IMR-90 (cell line): ENCODE measurements at regions not wholly inside any gene's neighbourhood (a gene's known extent, or its start where the extent isn't known, plus 50 kb on each side); places are given as distances from the start of the nearest gene placed in this dataset.
"Not testable (repeated sequence)": the region's sequence is repeated elsewhere in the genome, so short reads cannot be mapped to it uniquely, and the experiment has no call there.

Experiments used
- ATAC-seq: fragments of 200-7000 bp; cut with Tn5 transposase; 2 replicates; pipeline ENCODE4 v1.9.1; 2020; ENCODE audit warnings: low read depth, mild to moderate bottlenecking, moderate library complexity
- BruUV-seq: library from RNA; stranded (reverse); fragments of 400-500 nt; replicated peaks from 2 replicates; lab custom pipeline; 2021; lab: Mats Ljungman, UMichigan
- CTCF ChIA-PET: fragments of 300-600 bp; formaldehyde crosslinking; extraction: SDS; loops from one replicate; lab custom pipeline; 2021; ENCODE audit warnings: antibody characterized with exemption; lab: Yijun Ruan, JAX
- POLR2A ChIA-PET: fragments of 300-600 bp; sonication (Branson Sonifier 250); formaldehyde crosslinking; loops from one replicate; lab custom pipeline; 2022; ENCODE audit warnings: antibody characterized with exemption; ENCODE audit not compliant: unreplicated experiment; lab: Charles Lee
- DNase-seq: peaks from one replicate; pipeline ENCODE4 v3.0.0; 2013
- H2AFZ ChIP-seq: replicated peaks from 2 replicates; pipeline ENCODE3; 2013; ENCODE audit warnings: low read length, mild to moderate bottlenecking; ENCODE audit not compliant: poor library complexity
- H2AK5ac ChIP-seq: 2 replicates; pipeline ENCODE4 v1.6.1; 2013; ENCODE audit warnings: low read depth, low read length, inconsistent platforms
- H2AK9ac ChIP-seq: replicated peaks from 2 replicates; pipeline ENCODE3; 2013; ENCODE audit warnings: mild to moderate bottlenecking, low read depth, low read length, moderate library complexity; ENCODE audit not compliant: poor library complexity
- H2BK120ac ChIP-seq: 2 replicates; pipeline ENCODE4 v1.6.1; 2013; ENCODE audit warnings: low read depth, low read length, inconsistent platforms
- H2BK15ac ChIP-seq: 3 replicates; pipeline ENCODE4 v1.6.1; 2013; ENCODE audit warnings: low read depth, low read length, inconsistent platforms
- H2BK20ac ChIP-seq: 2 replicates; pipeline ENCODE4 v1.6.1; 2013; ENCODE audit warnings: low read depth, mild to moderate bottlenecking, inconsistent platforms, low read length, moderate library complexity
- H2BK5ac ChIP-seq: 2 replicates; pipeline ENCODE4 v1.6.1; 2013; ENCODE audit warnings: mild to moderate bottlenecking, low read depth, low read length, inconsistent platforms; ENCODE audit not compliant: poor library complexity, severe bottlenecking
- H3K14ac ChIP-seq: replicated peaks from 2 replicates; pipeline ENCODE4 v1.6.1; 2013; ENCODE audit warnings: low read depth, low read length, inconsistent platforms
- H3K18ac ChIP-seq: 2 replicates; pipeline ENCODE4 v1.6.1; 2013; ENCODE audit warnings: low read depth, low read length, control low read depth
- H3K23ac ChIP-seq: 2 replicates; pipeline ENCODE4 v1.6.1; 2013; ENCODE audit warnings: low read depth, low read length, inconsistent platforms
- H3K27ac ChIP-seq: 2 replicates; pipeline ENCODE4 v1.5.1; 2013; ENCODE audit warnings: mild to moderate bottlenecking, control low read depth, low read length; ENCODE audit not compliant: insufficient read depth
- H3K27me3 ChIP-seq: 2 replicates; pipeline ENCODE4 v1.6.1; 2013; ENCODE audit warnings: low read length; ENCODE audit not compliant: control insufficient read depth, insufficient read depth
- H3K36me3 ChIP-seq: 2 replicates; pipeline ENCODE4 v1.6.1; 2013; ENCODE audit warnings: low read length, mixed read lengths; ENCODE audit not compliant: control insufficient read depth, insufficient read depth
- H3K4ac ChIP-seq: 2 replicates; pipeline ENCODE4 v1.6.1; 2013; ENCODE audit warnings: low read depth, low read length, inconsistent platforms
- H3K4me1 ChIP-seq: 2 replicates; pipeline ENCODE4 v1.6.1; 2013; ENCODE audit warnings: low read length, mixed read lengths; ENCODE audit not compliant: control insufficient read depth, insufficient read depth
- H3K4me2 ChIP-seq: 2 replicates; pipeline ENCODE4 v1.6.1; 2013; ENCODE audit warnings: low read depth, mild to moderate bottlenecking, control low read depth, low read length, moderate library complexity
- H3K4me3 ChIP-seq: 2 replicates; pipeline ENCODE4 v1.5.1; 2013; ENCODE audit warnings: low read depth, mild to moderate bottlenecking, control low read depth, low read length, moderate library complexity; ENCODE audit not compliant: insufficient read depth
- H3K56ac ChIP-seq: 2 replicates; pipeline ENCODE4 v1.6.1; 2013; ENCODE audit warnings: low read length, inconsistent platforms; ENCODE audit not compliant: insufficient read depth; ENCODE audit errors: extremely low read depth
- H3K79me1 ChIP-seq, 2 experiments: 2 replicates each; pipeline ENCODE4 v1.6.1; 2013; ENCODE audit warnings: low read length in 2 of 2, inconsistent platforms in 1 of 2, low read depth in 1 of 2
- H3K9ac ChIP-seq: 2 replicates; pipeline ENCODE4 v1.6.1; 2013; ENCODE audit warnings: low read depth, low read length, control low read depth
- H3K9me1 ChIP-seq: 2 replicates; pipeline ENCODE4 v1.6.1; 2013; ENCODE audit warnings: low read length, inconsistent platforms; ENCODE audit not compliant: insufficient read depth
- H3K9me3 ChIP-seq: 2 replicates; pipeline ENCODE4 v1.6.1; 2013; ENCODE audit warnings: low read length; ENCODE audit not compliant: control insufficient read depth, insufficient read depth
- H4K20me1 ChIP-seq: 2 replicates; pipeline ENCODE4 v1.6.1; 2013; ENCODE audit warnings: low read length, inconsistent platforms; ENCODE audit not compliant: insufficient read depth
- H4K5ac ChIP-seq: 2 replicates; pipeline ENCODE4 v1.6.1; 2013; ENCODE audit warnings: mild to moderate bottlenecking, low read depth, low read length, control low read depth
- H4K8ac ChIP-seq, 2 experiments: 2 replicates each; pipeline ENCODE4 v1.6.1; 2013; ENCODE audit warnings: low read depth in 2 of 2, low read length in 2 of 2, control low read depth in 1 of 2, inconsistent platforms in 1 of 2
- H4K91ac ChIP-seq: 2 replicates; pipeline ENCODE4 v1.6.1; 2013; ENCODE audit warnings: low read depth, low read length, inconsistent platforms; ENCODE audit not compliant: insufficient read depth
- WGBS, 2 experiments: methylation state at CpG; one replicate each; pipeline versions ENCODE4 v1.1.5 to v1.1.7; 2013; ENCODE audit warnings: missing lambda C conversion rate in 2 of 2; ENCODE audit not compliant: insufficient read length in 1 of 2; ENCODE audit errors: extremely low coverage in 2 of 2; 5-methylcytosine and 5-hydroxymethylcytosine counted together
- dilution Hi-C: fragments of 300-500 bp; cut with HindIII; formaldehyde crosslinking; loops from one replicate; pipeline ENCODE4 v1.14.3; 2018; ENCODE audit warnings: low sequenced_read_pairs; ENCODE audit not compliant: unreplicated experiment
- in situ Hi-C: fragments of 300-500 bp; cut with MboI; formaldehyde crosslinking; loops from 3 replicates; pipeline ENCODE4 v1.14.3; 2019; ENCODE audit warnings: low sequenced_read_pairs, inconsistent platforms, mixed read lengths
- intact Hi-C: fragments of 100-400 bp; cut with micrococcal nuclease; formaldehyde crosslinking; loops from 2 replicates; pipeline ENCODE4 v1.10.0; 2022

DNA sequence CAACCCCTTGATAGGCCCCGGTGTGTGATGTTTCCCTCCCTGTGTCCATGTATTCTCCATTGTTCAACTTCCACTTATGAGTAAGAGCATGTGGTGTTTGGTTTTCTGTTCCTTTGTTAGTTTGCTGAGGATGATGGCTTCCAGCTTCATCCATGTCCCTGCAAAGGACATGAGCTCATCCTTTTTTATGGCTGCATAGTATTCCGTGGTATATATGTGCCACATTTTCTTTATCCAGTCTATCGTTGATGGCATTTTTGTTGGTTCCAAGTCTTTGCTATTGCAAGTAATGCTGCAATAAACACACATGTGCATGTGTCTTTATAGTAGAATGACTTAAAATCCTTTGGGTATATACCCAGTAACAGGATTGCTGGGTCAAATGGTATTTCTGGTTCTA, 132.3 kb downstream of the CXCL12 start:
- H3K18ac ChIP-seq, H3K4me1 ChIP-seq, POLR2A ChIA-PET, H3K79me1 ChIP-seq, H2BK120ac ChIP-seq, H3K4ac ChIP-seq, intact Hi-C loops, H4K5ac ChIP-seq, H2BK20ac ChIP-seq, H3K4me3 ChIP-seq, H3K14ac ChIP-seq, H2BK15ac ChIP-seq, H4K8ac ChIP-seq, H3K4me2 ChIP-seq, H3K56ac ChIP-seq, H3K27ac ChIP-seq, DNase-seq, H2AK5ac ChIP-seq, BruUV-seq, H2BK5ac ChIP-seq, H4K20me1 ChIP-seq, H2AFZ ChIP-seq, ATAC-seq, H3K9me3 ChIP-seq, dilution Hi-C loops, H3K36me3 ChIP-seq, H4K91ac ChIP-seq, in situ Hi-C loops, H3K23ac ChIP-seq, H3K9me1 ChIP-seq, H3K9ac ChIP-seq, H2AK9ac ChIP-seq: not testable (repeated sequence)
- H3K27me3 ChIP-seq, result peaks cover 11% of the 10 kb centered on the region
- CTCF ChIA-PET, result interaction anchor here (0.6 kb wide), 1 partner anchor 20 kb away, joined by 3 read pairs; no protein-coding TSS in a partner anchor
- WGBS, 2 experiments, result no CpG with 5 or more reads among the region's 3 CpGs

DNA sequence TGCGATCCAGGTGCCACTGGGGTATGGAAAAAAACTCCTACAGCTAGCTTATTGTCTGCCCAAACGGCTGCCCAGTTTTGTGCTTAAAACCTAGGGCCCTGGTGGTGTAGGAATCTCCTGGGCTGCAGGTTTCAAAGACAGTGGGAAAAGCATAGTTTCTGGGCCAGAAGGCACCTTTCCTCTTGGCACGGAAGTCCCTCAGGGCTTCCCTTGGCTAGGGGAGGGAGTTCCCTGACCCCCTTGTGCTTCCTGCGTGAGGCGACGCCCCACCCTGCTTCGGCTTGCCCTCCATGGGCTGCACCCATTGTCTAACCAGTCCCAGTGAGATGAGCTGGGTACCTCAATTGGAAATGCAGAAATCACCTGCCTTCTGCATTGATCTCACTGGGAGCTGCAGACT, 135.0 kb downstream of the CXCL12 start:
- H3K9me1 ChIP-seq, H2BK15ac ChIP-seq, H2BK120ac ChIP-seq, H4K8ac ChIP-seq, H2AK5ac ChIP-seq, H4K20me1 ChIP-seq, H3K4ac ChIP-seq, H3K27ac ChIP-seq, POLR2A ChIA-PET, H3K4me1 ChIP-seq, H3K23ac ChIP-seq, H4K5ac ChIP-seq, H3K56ac ChIP-seq, dilution Hi-C loops, CTCF ChIA-PET, BruUV-seq, in situ Hi-C loops, H2BK20ac ChIP-seq, H3K4me3 ChIP-seq, H3K36me3 ChIP-seq, H3K18ac ChIP-seq, H3K9me3 ChIP-seq, H3K9ac ChIP-seq, H3K79me1 ChIP-seq, ATAC-seq, H3K14ac ChIP-seq, DNase-seq, H2BK5ac ChIP-seq, H2AFZ ChIP-seq, intact Hi-C loops, H2AK9ac ChIP-seq, H4K91ac ChIP-seq, H3K4me2 ChIP-seq: not testable (repeated sequence)
- WGBS, 2 experiments, result 95% methylated on average over 4 of the region's 7 CpGs; no CpG with 5 or more reads in 1 of the 2 experiments
- H3K27me3 ChIP-seq, result peaks cover 11% of the 10 kb centered on the region
